Amniotic stem cell (primary cell): ENCODE measurements at regions not wholly inside any gene's neighbourhood (a gene's known extent, or its start where the extent isn't known, plus 50 kb on each side); places are given as distances from the start of the nearest gene placed in this dataset.

Experiments
- DNase-seq: peaks from one replicate; lab custom pipeline; 2025; lab: John Stamatoyannopoulos, UW

DNA sequence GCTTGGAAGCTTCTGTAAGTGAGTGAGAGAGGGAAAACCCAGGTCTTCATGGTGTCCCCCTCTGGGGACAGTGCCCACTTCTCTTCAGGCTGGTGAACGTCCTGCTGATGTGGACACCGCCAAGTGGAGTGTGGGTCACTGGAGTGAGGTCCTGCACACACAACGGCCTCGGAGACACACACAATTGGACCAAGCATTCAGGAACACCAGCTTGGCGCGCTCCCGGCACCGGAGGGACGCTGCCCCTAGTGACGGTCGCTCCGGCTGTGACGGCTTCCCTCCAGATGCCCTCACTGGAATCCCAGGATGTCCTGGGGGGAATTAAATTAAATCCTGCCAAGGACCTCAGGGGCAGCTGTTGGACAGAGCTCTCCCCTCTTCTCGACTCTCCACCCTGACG is 123.1 kb downstream of the ZNF664 start:
- DNase-seq: no peak

DNA sequence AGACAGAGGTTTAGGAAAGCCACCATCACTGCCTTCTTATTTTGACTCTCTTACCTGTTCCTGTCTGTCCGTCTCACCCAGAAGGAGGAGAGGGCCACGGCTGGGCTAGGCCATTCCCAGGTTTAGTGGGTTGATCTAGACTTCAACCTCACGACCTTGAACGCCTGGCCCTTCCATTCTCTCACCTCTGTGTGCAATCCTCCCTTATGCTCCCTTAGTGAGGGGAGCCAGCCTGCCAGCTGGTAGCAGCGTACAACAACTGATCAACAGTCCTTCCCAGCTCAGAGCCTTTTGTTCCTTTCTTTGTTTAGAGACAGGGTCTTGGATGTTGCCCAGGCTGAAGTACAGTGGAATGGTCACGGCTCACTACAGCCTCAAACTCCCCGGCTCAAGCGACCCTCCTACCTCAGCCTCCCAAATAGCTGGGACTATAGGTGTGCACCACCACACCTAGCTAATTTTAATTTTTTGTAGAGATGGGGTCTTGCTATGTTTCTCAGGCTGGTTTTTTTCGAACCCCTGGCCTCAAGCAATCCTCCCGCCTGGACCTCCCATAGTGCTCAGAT is 123.9 kb downstream of the ZNF664 start:
- DNase-seq: no peak

DNA sequence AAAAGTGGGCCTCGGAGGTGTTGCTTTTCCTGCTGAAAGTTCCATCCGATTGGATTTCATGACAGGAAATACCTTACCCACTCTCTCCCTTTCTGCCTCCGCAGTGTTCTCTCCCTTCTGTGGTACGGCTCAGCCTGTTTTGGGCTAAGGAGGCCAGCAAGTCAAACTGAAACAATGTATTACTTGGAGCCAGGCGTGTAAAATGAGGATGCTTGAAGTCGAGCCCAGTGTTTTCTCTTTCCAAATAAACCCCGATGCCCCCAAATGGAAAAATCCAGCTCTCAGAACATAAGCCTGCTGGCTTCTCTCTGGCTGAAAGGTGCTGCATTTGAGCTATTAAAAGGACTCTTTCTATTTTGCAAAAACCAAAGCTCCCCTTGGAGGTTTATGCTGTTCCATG is 124.7 kb downstream of the ZNF664 start:
- no peak for DNase-seq

DNA sequence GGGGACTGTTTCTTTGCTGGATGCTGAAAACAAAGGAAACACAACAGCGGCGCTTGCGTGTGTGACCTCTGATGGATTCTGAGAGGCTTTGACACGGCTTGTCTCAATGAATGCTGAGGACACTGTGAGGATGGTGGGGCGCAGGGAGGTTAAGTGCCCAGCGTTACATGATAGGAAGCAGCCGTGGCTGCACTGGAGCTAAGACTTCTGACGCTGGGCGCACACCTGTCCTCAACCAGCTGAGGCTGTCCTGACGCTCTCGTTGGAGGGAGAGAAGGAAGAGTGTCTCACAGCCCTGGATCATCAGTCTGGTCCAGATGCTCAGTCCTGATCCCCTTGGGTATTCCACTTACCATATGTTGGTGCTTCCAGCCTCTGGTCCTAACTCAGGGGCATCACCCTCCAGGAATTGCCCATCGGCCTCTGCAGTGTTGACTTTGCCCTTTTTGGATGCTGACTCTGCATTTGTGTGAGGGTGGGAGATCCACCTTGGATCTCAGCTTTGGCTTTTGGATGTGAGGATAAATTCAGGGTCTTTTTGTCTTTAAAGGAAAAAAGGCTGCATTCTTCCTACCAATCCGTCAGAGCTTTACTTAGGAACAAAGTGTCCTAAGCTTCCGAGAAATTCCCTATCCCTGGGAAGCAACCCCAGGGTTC is 125.2 kb downstream of the ZNF664 start:
- DNase-seq: no peak

DNA sequence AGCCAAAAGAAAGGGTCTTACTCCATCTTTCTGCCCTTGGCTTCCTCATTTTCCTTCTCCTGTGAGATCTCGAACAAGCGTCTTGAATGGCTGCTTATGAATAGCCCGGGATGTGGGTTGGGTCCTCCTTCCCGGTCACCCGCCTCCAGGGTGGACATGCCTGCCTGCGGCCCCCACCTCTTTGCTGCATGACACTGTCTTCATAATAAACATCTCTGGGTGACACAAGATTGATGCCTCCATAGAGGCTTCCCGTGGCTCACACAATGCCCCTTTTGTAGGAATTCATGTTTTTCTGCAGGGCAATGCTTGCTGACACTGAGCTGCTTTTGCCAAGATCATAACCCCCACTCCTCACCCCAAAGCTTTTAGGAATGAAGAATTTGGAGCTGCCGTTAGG is 125.9 kb downstream of the ZNF664 start:
- no peak for DNase-seq

DNA sequence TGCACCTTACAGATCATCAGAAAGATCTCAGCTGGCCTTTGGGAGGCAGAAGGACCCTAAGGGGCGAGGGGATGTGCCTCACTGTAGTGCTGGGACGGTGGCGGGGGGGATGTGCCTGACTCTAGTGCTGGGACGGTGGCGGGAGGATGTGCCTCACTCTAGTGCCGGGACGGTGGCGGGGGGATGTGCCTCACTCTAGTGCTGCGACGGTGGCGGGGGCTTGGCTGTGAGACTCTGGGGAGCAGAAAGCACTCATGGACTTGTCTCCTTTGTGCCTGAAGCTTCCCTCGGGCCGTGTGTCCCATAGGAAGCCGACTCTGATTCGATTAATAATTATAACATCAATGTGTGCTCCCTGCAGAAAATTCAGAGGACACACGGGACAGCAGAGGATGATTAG is 126.6 kb downstream of the ZNF664 start:
- DNase-seq: no peak

DNA sequence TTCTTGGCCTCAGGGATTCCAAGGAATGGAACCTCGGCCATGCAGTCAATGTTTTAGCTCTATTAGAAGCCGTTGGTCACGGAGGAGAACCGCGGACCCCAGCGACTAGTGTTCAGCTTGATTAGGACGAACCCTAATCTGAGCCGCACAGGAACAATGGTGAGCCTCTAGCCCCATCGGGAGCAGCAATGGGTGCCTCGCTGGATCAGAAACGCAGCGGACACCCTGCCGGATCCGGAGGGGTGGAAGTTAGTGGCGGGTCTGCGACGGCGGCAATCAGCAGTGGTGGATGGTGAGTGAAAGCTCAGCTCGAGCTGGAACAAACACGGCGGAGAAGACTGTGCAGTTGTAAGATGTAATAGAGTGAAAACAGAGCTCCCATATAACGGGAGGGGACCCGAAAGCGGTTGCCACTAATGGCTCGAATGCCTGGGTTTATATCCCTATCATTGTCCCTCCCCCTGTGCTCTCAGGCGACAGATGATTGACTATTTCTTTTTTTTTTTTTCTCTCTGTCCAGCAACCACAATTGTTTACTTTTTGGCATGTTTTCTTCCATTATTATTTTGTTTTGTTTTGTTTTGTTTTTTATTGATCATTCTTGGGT is 127.7 kb downstream of the ZNF664 start:
- no peak for DNase-seq

DNA sequence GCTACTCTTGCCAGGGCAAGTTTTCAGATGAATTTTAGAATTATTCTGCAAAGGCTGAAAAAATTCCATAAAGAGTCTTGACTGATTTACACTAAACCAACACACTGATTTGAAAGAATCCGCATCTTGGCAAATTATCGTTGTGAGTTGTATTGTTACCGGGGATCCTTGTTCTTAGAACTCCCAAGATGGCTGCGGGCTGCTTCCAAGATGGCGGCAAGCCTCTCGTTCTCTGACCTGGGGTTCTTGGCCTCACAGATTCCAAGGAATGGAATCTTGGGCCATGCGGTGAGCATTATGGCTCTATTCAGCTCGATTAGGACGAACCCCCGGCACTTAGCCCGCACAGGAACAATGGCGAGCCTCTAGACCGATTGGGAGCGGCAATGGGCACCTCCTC is 132.5 kb downstream of the ZNF664 start:
- no peak for DNase-seq

DNA sequence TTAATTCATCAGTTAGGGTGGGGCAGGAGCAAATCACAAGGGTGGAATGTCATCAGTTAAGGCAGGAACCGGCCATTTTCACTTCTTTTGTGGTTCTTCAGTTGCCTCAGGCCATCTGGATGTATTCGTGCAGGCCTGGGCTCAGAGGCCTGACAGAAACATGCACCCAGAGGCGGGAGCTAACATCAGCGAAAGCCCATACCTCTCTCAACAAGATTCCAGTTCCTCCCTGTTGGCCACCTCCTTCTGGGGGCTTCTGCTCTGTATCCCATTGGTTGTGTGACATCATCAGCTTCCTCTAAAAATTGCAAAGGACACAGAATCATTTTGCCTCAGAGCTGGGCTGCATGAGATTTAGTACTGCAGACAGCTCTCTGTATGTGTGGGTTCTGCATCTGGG is 134.3 kb downstream of the ZNF664 start:
- no peak for DNase-seq

DNA sequence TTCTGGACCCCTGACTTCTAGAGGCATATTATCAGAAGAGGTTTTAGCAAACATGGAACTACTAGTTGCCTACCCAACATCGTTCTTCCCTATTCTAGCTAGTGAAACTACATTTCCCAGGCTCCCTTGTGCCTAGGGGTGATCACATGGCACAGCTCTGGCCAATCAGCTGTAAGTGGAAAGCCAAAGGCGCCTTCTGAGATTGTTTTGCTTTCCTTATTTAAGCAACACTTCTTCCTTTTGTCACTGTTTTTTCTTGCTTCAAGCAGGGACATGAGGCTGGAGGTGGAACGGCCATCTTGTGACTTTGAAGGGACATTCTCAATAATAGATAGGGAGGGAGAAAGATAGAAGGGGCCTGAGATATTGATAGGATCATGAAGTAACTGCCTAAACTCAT is 136.7 kb downstream of the ZNF664 start:
- DNase-seq: no peak

DNA sequence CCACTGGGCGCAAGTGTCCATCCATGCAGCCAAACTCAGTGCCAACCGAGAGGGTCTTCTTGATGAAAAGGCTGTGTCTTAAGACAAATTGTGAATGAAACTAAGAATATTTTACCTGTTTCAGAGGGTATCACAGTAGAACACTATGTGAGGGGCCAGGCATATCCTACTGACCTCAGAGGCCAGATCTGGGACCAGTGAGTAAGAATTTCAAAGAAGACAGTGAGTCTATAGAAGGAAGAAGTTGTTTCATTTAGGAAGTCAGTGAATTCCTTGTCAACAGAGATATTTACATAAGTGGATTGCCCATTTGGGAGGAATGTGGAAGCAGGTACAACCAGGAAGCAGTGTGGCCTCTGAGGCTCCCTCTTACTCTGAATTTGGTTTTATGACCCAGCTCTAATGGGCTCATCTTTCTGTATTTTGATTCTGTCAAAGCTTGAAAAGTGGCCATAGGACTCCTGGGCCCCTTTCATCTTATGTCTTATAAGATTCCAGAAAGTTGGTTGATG is 137.4 kb downstream of the ZNF664 start:
- no peak for DNase-seq

DNA sequence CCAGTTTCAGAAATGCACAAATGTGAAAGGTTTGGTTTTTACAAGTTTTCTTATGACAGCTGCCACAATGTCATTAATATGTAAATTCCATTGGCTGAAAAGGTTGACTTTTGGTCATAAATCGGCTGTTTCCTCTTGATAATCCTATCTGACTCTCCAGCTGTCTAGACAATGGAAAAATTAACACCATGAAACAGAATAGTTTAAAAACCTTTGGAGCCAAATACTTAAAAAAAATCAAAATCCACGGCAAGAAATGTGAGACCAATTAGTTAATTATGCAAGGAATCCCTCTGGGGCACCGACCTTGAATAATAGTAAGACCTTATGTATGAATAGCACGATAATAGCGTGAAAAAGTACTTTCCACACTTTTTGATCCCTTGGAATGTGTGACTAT is 138.0 kb downstream of the ZNF664 start:
- no peak for DNase-seq

DNA sequence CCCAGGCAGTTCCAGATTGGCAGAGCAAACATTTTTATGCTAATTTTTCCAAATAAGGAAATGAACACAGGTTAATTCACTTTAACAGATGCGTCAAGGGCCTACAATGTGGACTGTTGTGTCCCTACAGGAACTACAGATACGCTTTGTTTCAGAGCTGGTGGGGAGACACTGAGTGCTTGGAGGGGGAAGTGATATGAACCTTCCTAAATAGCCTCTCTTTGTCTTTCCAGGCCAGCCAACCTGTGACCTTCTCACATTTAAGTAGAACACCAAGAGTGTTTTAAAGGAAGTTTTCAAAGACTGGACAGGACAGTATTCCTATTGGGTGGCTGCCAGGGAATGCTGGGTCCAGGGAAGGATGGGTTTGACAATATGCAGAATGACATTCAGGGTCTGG is 141.3 kb downstream of the ZNF664 start:
- no peak for DNase-seq

DNA sequence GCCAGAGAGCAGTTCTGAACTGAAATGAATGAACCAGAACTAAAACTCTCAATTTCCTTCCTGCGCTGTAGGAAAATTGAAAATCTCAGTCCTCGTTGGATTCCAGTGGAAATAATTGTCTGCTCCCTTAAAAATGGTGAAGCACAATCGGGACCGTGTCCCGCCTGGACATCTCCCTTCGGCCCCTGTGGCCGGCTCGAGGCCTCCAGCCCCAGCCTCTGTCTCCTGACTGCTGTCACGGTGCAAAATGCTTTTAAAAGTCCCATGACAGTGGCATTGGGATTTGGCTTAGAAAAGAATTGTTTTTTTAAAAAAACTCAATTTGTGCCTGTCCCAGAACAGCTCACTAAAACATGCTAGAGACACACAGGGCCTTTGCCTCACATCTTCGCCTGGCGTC is 142.5 kb downstream of the ZNF664 start:
- no peak for DNase-seq

DNA sequence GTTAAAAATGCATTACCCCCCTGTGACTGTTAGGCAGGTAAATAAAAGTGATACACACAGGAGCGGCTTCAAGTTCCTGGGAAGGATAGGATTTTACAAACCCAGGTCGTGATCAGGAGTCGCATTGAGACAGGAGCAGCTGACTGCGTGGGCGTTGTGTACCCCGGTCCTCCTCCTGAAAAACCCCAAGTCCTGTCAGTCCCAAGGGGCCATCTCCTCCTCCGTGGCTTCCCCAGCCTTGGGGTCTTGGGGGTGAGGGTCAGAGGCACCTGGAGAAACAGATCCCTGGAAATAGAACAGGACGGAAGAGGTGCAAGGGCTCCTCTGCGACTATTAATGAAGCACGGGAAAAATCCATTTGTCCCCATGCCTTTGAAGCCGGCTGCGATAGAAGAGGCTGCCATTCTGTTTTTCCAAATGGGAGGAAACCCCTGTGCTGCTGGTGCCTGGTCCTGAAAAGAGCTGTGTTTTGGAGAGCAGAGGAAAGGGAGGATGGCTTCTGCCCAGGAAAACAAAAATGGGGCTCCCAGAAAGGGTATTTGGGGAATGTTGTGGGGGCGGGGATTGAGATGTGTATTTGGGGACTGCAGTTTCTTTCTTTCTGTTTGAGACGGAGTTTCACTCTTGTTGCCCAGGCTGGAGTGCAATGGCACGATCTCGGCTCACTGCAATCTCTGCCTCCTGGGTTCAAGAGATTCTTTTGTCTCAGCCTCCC is 143.1 kb downstream of the ZNF664 start:
- DNase-seq: no peak

DNA sequence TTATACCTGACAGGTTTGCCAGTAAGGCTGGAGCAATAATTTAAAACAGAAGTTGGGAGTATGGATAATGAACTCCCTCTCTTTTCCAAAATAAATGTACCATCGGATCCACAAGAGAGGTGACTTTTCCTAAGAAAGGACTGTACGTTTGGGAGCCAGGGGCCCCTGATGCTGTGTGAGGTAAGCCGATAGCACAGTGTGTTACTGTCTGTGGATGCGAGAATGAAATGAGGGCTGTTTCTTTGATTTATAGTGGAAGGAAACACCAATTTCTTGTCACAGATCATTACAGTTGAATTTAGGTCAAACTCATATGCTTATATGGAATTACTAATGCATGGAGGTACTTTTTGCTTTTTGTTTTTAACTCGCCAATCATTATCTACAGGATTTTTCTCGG is 147.7 kb downstream of the ZNF664 start:
- no peak for DNase-seq

DNA sequence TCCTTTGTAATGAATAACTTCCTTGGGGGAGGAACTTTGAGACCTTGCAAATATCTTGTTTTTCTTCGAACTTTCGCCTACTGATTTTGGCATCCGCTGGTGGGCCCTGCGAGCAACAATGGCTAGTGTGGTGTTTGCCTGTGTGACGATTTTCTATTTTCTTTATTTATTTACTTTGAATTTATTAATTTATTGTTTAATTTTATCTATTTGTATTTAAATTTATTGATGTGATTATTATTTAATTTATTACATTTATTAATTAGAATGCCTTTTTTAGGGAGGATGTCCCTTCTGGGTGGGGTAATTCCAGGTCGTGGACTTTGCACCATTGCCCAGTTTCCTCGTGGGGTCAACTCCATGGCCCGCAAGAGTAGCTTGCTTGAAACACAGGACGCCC is 149.7 kb downstream of the ZNF664 start:
- DNase-seq: no peak

DNA sequence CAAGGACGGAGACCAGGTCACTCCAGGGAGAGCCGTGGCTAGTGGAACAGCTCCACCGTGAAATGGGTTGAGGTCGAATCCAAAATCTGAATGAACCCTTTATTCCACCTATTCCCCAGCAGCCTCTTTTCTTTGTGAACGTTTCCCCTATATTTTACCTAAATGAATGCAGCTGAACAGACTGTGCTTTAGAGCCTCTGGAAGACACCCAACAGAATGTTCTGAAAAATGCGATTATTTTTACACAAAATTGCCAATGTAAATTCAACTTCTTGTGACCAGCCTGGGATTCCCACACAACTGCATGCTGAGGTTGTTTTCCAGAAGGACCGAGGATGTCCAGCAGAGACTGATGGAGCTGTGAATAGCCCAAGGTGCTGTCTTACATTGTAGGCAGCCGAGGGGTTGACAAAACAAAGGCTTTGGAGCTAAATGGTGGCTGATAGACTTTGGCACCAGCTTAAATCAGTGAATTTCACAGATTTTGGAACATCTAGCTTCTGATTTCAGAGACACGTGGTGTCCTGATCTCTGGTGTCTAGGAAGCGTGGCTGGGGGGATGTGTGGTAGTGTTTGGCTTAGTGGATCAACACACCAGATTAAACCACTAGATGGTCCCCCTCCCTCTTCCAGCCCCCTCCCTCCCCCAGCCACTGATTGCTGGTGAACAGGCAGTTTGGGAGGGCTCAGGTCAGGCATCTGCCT is 150.4 kb downstream of the ZNF664 start:
- no peak for DNase-seq

DNA sequence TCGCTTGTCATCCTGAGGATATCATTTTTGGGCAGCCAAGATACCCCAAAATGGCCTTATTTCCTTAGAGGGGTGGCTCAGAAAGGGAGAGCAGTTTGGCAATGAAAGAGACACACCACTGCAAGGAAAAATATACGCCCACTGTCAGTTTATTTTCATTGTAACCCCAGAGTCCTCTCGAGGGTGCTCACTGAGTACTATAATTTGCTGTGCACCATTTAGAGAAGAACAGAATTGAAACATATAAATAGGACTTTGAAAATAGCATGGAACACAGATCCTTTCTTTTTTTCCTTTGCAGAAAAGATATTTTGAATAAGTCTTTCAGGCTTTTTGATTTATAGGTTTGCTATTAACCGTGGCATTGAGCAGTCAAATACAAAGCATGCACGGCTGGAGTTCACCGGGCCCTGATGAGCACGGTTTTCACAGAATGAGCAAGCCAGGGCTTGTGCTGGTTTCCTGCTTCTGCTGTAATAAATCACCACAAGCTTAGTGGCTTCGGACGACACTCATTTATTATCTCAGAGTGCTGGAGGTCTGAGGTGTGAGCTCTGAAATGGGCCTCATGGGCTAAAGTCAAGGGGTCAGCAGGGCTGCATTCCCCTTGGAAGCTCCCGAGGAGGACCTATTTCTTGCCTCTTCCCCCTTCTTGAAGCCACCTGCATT is 152.3 kb downstream of the ZNF664 start:
- no peak for DNase-seq

DNA sequence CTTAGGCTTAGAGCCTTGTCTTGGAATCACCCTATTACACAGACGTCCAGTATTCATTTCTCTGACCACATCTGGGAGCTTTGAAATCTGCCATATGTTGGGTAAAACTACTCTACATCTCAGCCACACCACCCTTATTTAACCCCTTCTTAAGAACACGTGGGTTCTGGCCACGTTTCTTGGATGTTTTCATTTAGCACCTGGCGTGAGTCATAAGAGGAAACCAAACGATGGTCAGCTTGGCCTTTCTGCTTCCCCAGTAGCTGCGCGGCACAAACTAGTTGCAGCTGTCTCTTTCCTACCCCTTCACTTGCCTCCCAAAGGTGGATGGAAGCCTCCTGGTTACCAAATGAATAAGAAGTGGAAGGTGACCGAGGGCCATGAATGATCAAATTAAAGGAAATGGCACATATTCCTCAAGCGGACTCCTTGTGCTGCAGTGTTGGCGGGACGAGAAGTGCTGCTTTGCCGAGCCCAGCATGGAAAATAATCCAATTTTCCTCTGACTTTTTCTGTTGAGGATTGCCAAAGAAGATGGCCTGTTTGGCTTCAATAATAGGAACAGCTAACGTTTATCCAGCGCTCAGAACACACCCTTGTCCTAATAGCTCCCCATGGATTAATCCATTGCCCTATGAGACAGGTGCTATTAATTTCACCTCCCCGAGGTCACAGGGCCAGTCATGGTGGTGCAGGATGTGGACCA is 154.1 kb downstream of the ZNF664 start:
- no peak for DNase-seq

DNA sequence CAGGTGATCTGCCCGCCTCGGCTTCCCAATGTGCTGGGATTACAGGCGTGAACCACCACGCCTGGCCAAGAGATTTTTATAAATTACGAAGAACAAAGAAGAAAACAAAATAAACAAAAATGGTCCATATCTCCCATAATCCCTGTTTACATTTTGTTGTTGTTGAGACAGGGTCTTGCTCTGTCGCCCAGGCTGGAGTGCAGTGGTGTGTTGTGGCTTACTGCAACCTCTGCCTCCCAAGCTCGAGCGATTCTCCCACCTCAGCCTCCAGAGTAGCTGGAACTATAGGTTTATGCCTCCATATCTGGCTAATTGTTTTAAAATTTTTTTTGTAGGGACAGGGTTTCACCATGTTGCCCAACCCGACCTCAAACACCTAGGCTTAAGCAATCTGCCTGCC is 156.1 kb downstream of the ZNF664 start:
- no peak for DNase-seq
